HEK293 (cell line): ENCODE measurements at regions not wholly inside any gene's neighbourhood (a gene's known extent, or its start where the extent isn't known, plus 50 kb on each side); places are given as distances from the start of the nearest gene placed in this dataset.

Experiments
- CTCF ChIA-PET: fragments of 350-600 bp; formaldehyde crosslinking; extraction: SDS; loops from one replicate; lab custom pipeline; 2021; ENCODE audit warnings: antibody characterized with exemption; lab: Yijun Ruan, JAX
- POLR2A ChIA-PET: fragments of 300-600 bp; formaldehyde crosslinking; extraction: SDS; loops from one replicate; lab custom pipeline; 2020; ENCODE audit warnings: antibody characterized with exemption, inconsistent platforms; lab: Yijun Ruan, JAX
- H3K27ac ChIP-seq: fragments of 200-500 bp; sonication (Bioruptor generic); 2 replicates; pipeline ENCODE4 v1.5.1; 2014; ENCODE audit warnings: low read depth, low read length, control low read depth, inconsistent platforms; ENCODE audit errors: extremely low read depth
- H3K36me3 ChIP-seq, 2 experiments: fragments of 200-500 bp in 1 of 2; sonication (Bioruptor generic) in 1 of 2; 1 replicate in 1 of 2; 2 replicates in 1 of 2; pipeline ENCODE4 v1.5.1; 2014 to 2017; ENCODE audit warnings: inconsistent platforms in 2 of 2, low read length in 2 of 2; ENCODE audit not compliant: control insufficient read depth in 2 of 2, insufficient read depth in 1 of 2
- H3K4me1 ChIP-seq: fragments of 200-500 bp; sonication (Bioruptor generic); 2 replicates; pipeline ENCODE4 v1.5.1; 2014; ENCODE audit warnings: mild to moderate bottlenecking, low read length, inconsistent platforms; ENCODE audit not compliant: control insufficient read depth, insufficient read depth
- H3K4me3 ChIP-seq: 2 replicates; pipeline ENCODE4 v1.5.1; 2011; ENCODE audit warnings: low read depth, mild to moderate bottlenecking, control low read depth, low read length, moderate library complexity
- H3K9me3 ChIP-seq: fragments of 200-500 bp; sonication (Bioruptor generic); 2 replicates; pipeline ENCODE4 v1.5.1; 2014; ENCODE audit warnings: low read depth, low read length, inconsistent platforms; ENCODE audit not compliant: control insufficient read depth, insufficient read depth
- HOXD13 ChIP-seq: sonication (generic); formaldehyde crosslinking; IDR thresholded peaks from 2 replicates; pipeline ENCODE4 v1.8.0; 2022; ENCODE audit warnings: missing genetic modification reagents, borderline replicate concordance
- KLF16 ChIP-seq: fragments of 450-650 bp; formaldehyde crosslinking; IDR thresholded peaks from 2 replicates; pipeline ENCODE4 v1.5.1; 2017; ENCODE audit warnings: missing biosample characterization, missing genetic modification characterization
- KLF8 ChIP-seq: fragments of 450-650 bp; formaldehyde crosslinking; IDR thresholded peaks from 2 replicates; pipeline ENCODE4 v1.5.1; 2016; ENCODE audit warnings: missing biosample characterization, missing genetic modification characterization
- SP7 ChIP-seq: fragments of 450-650 bp; formaldehyde crosslinking; IDR thresholded peaks from 2 replicates; pipeline ENCODE4 v1.5.1; 2016; ENCODE audit warnings: missing biosample characterization, missing genetic modification characterization
- TRIM28 ChIP-seq: IDR thresholded peaks from 2 replicates; pipeline ENCODE4 v1.6.1; 2011; ENCODE audit warnings: low read length, control low read depth, borderline replicate concordance
- YY1 ChIP-seq: fragments of 450-650 bp; formaldehyde crosslinking; IDR thresholded peaks from 2 replicates; pipeline ENCODE4 v1.5.1; 2018; ENCODE audit warnings: missing biosample characterization, missing genetic modification characterization
- ZBTB8A ChIP-seq: fragments of 450-650 bp; formaldehyde crosslinking; IDR thresholded peaks from 2 replicates; pipeline ENCODE4 v1.5.1; 2016; ENCODE audit warnings: missing biosample characterization, missing genetic modification characterization
- ZNF239 ChIP-seq: fragments of 450-650 bp; formaldehyde crosslinking; IDR thresholded peaks from 2 replicates; pipeline ENCODE4 v1.5.1; 2016; ENCODE audit warnings: missing biosample characterization, missing genetic modification characterization
- ZNF302 ChIP-seq: fragments of 450-650 bp; formaldehyde crosslinking; IDR thresholded peaks from 2 replicates; pipeline ENCODE4 v1.5.1; 2016; ENCODE audit warnings: missing biosample characterization, missing genetic modification characterization, low read depth
- ZNF37A ChIP-seq: fragments of 450-650 bp; IDR thresholded peaks from 2 replicates; pipeline ENCODE4 v1.5.1; 2018; ENCODE audit warnings: missing biosample characterization, missing genetic modification characterization
- ZNF521 ChIP-seq: fragments of 450-650 bp; formaldehyde crosslinking; IDR thresholded peaks from 2 replicates; pipeline ENCODE4 v1.5.1; 2017; ENCODE audit warnings: missing biosample characterization, mild to moderate bottlenecking, missing genetic modification characterization
- ZNF549 ChIP-seq: fragments of 450-650 bp; IDR thresholded peaks from 2 replicates; pipeline ENCODE4 v1.5.1; 2018; ENCODE audit warnings: missing biosample characterization, missing genetic modification characterization, mild to moderate bottlenecking, inconsistent platforms, moderate library complexity
- ZNF621 ChIP-seq: fragments of 450-650 bp; formaldehyde crosslinking; IDR thresholded peaks from 2 replicates; pipeline ENCODE4 v1.5.1; 2017; ENCODE audit warnings: missing biosample characterization, missing genetic modification characterization
- ZNF629 ChIP-seq: fragments of 450-650 bp; formaldehyde crosslinking; IDR thresholded peaks from 2 replicates; pipeline ENCODE4 v1.5.1; 2017; ENCODE audit warnings: missing biosample characterization, missing genetic modification characterization
- ZNF76 ChIP-seq: fragments of 450-650 bp; formaldehyde crosslinking; IDR thresholded peaks from 2 replicates; pipeline ENCODE4; 2016; ENCODE audit warnings: low read depth, missing biosample characterization, missing genetic modification characterization, borderline replicate concordance
- ZNF776 ChIP-seq: fragments of 450-650 bp; formaldehyde crosslinking; IDR thresholded peaks from 2 replicates; pipeline ENCODE4 v1.5.0; 2017; ENCODE audit warnings: missing biosample characterization, missing genetic modification characterization, borderline replicate concordance
- ZNF792 ChIP-seq: fragments of 450-650 bp; formaldehyde crosslinking; IDR thresholded peaks from 2 replicates; pipeline ENCODE4 v1.5.1; 2016; ENCODE audit warnings: missing biosample characterization, missing genetic modification characterization
- ZNF830 ChIP-seq: fragments of 450-650 bp; IDR thresholded peaks from 2 replicates; pipeline ENCODE4 v1.5.0; 2018; ENCODE audit warnings: missing biosample characterization, missing genetic modification characterization, low read depth, mild to moderate bottlenecking, moderate library complexity
- ZSCAN30 ChIP-seq: fragments of 450-650 bp; IDR thresholded peaks from 2 replicates; pipeline ENCODE4 v1.5.1; 2018; ENCODE audit warnings: missing biosample characterization, mild to moderate bottlenecking, missing genetic modification characterization, moderate library complexity
- TF ChIP-seq, protein P1 (sequence below): fragments of 450-650 bp; formaldehyde crosslinking; IDR thresholded peaks from 2 replicates; pipeline ENCODE4 v1.5.1; 2016; ENCODE audit warnings: missing biosample characterization, missing genetic modification characterization
- TF ChIP-seq, protein P2 (sequence below): fragments of 450-650 bp; formaldehyde crosslinking; IDR thresholded peaks from 2 replicates; pipeline ENCODE4 v1.5.1; 2016; ENCODE audit warnings: missing biosample characterization, missing genetic modification characterization, borderline replicate concordance
- TF ChIP-seq, protein P3 (sequence below): fragments of 450-650 bp; formaldehyde crosslinking; IDR thresholded peaks from 2 replicates; pipeline ENCODE4 v1.5.1; 2016; ENCODE audit warnings: missing biosample characterization, missing genetic modification characterization
- TF ChIP-seq, protein P4 (sequence below): fragments of 450-650 bp; formaldehyde crosslinking; IDR thresholded peaks from 2 replicates; pipeline ENCODE4 v1.5.1; 2016; ENCODE audit warnings: missing biosample characterization, missing genetic modification characterization
- TF ChIP-seq, protein P5 (sequence below): fragments of 450-650 bp; formaldehyde crosslinking; IDR thresholded peaks from 2 replicates; pipeline ENCODE4 v1.5.1; 2016; ENCODE audit warnings: missing biosample characterization, missing genetic modification characterization

DNA sequence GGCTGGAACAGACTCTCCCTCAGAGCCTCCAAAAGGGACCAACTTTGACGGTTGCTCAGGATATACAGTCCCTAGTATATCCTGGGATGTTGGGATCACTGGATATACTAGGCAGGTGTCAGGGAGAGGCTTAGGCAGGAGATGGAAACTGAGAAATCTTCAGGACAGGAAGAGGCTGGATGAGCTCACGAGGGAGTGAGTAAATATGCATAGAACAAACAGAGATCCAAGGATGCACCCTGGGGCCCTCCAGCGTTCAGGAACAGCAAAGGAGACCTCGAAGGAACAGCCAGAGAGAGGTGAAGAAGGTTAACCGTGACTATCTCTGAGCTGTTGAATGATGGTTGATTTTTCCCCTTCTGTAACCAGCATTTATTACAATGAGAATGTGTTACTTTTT, 191.3 kb downstream of the BMP7 start (continued):
- TF ChIP-seq KLF8 (tag by site-specific recombination) (no peak), ZNF76 (no peak), ZNF239 (no peak), ZNF549 (tag by site-specific recombination) (no peak), HOXD13 (CRISPR knock-in tag) (no peak), KLF16 (tag by site-specific recombination) (no peak), YY1 (tag by site-specific recombination) (no peak)
- TF ChIP-seq, protein P1, sequence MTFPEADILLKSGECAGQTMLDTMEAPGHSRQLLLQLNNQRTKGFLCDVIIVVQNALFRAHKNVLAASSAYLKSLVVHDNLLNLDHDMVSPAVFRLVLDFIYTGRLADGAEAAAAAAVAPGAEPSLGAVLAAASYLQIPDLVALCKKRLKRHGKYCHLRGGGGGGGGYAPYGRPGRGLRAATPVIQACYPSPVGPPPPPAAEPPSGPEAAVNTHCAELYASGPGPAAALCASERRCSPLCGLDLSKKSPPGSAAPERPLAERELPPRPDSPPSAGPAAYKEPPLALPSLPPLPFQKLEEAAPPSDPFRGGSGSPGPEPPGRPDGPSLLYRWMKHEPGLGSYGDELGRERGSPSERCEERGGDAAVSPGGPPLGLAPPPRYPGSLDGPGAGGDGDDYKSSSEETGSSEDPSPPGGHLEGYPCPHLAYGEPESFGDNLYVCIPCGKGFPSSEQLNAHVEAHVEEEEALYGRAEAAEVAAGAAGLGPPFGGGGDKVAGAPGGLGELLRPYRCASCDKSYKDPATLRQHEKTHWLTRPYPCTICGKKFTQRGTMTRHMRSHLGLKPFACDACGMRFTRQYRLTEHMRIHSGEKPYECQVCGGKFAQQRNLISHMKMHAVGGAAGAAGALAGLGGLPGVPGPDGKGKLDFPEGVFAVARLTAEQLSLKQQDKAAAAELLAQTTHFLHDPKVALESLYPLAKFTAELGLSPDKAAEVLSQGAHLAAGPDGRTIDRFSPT, result no peak

DNA sequence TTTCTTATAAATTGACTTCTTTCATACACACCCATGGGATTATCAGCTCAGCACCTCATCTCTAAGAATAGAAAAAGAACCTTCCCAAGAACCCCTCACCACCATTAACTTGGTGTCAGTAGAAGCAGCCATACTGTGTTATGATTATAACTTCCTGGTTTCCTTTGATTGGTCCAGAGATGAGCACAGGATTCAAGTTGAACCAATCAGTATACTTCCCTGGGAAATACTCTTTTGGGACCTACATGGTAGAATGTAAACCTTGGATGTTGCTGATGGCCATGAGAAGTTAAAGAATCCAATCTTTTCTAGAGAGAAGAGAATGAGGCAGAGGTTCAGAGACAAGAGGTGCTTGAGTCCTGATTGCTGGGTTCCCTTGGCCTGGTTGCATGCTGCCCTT, 190.8 kb downstream of the BMP7 start:
- ChIA-PET POLR2A (no interaction called here), CTCF (interaction anchor here (0.9 kb wide), 1 partner anchor 232 kb away, joined by 4 read pairs; no protein-coding TSS in a partner anchor)
- H3K4me1 ChIP-seq, result no peaks in the 10 kb centered on the region
- no peaks in the 10 kb centered on the region for H3K9me3 ChIP-seq
- H3K36me3 ChIP-seq, result no peaks in the 10 kb centered on the region
- no peak overlapping the region for H3K4me3 ChIP-seq
- H3K27ac ChIP-seq, result no peak overlapping the region
- TF ChIP-seq ZBTB8A (tag by site-specific recombination) (no peak), TRIM28 (no peak), ZNF302 (tag by site-specific recombination) (no peak), ZNF830 (tag by site-specific recombination) (no peak), ZSCAN30 (tag by site-specific recombination) (no peak), ZNF792 (no peak), ZNF629 (tag by site-specific recombination) (no peak)
- TF ChIP-seq, all 188 proteins: peak for 0

DNA sequence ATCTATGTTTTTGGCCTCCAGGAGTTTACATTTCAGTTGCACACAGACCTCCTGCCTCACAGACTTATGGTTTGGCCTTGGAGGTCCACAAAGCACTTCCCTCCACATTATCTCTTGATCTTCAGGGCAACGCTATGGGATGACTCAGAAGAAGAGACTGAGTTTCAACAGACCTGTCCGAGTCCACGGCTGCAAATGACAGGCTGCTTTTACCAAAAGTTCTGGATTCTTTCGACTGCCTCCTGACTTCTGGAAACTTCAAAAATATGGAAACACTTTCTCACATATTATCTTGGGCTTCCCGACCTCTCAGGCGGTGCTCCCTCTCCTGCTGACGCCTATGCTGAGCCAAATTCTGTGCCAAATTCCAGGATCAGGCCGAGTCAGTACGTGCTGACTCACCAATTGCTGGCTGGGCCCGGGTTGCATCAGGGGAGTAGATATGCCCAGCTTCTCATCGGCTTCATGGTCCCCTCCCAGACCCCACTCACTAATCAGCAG, 190.2 kb downstream of the BMP7 start:
- TF ChIP-seq, protein P2, sequence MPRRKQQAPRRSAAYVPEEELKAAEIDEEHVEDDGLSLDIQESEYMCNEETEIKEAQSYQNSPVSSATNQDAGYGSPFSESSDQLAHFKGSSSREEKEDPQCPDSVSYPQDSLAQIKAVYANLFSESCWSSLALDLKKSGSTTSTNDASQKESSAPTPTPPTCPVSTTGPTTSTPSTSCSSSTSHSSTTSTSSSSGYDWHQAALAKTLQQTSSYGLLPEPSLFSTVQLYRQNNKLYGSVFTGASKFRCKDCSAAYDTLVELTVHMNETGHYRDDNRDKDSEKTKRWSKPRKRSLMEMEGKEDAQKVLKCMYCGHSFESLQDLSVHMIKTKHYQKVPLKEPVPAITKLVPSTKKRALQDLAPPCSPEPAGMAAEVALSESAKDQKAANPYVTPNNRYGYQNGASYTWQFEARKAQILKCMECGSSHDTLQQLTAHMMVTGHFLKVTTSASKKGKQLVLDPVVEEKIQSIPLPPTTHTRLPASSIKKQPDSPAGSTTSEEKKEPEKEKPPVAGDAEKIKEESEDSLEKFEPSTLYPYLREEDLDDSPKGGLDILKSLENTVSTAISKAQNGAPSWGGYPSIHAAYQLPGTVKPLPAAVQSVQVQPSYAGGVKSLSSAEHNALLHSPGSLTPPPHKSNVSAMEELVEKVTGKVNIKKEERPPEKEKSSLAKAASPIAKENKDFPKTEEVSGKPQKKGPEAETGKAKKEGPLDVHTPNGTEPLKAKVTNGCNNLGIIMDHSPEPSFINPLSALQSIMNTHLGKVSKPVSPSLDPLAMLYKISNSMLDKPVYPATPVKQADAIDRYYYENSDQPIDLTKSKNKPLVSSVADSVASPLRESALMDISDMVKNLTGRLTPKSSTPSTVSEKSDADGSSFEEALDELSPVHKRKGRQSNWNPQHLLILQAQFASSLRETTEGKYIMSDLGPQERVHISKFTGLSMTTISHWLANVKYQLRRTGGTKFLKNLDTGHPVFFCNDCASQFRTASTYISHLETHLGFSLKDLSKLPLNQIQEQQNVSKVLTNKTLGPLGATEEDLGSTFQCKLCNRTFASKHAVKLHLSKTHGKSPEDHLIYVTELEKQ (tag by site-specific recombination), result no peak
- TF ChIP-seq, protein P3, sequence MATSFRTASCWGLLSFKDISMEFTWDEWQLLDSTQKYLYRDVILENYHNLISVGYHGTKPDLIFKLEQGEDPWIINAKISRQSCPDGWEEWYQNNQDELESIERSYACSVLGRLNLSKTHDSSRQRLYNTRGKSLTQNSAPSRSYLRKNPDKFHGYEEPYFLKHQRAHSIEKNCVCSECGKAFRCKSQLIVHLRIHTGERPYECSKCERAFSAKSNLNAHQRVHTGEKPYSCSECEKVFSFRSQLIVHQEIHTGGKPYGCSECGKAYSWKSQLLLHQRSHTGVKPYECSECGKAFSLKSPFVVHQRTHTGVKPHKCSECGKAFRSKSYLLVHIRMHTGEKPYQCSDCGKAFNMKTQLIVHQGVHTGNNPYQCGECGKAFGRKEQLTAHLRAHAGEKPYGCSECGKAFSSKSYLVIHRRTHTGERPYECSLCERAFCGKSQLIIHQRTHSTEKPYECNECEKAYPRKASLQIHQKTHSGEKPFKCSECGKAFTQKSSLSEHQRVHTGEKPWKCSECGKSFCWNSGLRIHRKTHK (tag by site-specific recombination), result no peak
- TF ChIP-seq ZNF621 (tag by site-specific recombination) (no peak), ZNF521 (tag by site-specific recombination) (no peak), SP7 (tag by site-specific recombination) (no peak), ZNF37A (tag by site-specific recombination) (no peak), ZNF776 (no peak)
- TF ChIP-seq, protein P4, sequence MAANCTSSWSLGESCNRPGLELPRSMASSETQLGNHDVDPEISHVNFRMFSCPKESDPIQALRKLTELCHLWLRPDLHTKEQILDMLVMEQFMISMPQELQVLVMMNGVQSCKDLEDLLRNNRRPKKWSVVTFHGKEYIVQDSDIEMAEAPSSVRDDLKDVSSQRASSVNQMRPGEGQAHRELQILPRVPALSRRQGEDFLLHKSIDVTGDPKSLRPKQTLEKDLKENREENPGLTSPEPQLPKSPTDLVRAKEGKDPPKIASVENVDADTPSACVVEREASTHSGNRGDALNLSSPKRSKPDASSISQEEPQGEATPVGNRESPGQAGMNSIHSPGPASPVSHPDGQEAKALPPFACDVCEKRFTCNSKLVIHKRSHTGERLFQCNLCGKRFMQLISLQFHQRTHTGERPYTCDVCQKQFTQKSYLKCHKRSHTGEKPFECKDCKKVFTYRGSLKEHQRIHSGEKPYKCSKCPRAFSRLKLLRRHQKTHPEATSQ (tag by site-specific recombination), result no peak
- TF ChIP-seq, protein P5, sequence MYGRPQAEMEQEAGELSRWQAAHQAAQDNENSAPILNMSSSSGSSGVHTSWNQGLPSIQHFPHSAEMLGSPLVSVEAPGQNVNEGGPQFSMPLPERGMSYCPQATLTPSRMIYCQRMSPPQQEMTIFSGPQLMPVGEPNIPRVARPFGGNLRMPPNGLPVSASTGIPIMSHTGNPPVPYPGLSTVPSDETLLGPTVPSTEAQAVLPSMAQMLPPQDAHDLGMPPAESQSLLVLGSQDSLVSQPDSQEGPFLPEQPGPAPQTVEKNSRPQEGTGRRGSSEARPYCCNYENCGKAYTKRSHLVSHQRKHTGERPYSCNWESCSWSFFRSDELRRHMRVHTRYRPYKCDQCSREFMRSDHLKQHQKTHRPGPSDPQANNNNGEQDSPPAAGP (tag by site-specific recombination), result no peak
- Histone ChIP-seq H3K4me1 (no peaks in the 10 kb centered on the region), H3K4me3 (no peak overlapping the region), H3K27ac (no peak overlapping the region), H3K9me3 (no peaks in the 10 kb centered on the region), H3K36me3 (no peaks in the 10 kb centered on the region)
- POLR2A ChIA-PET, result no interaction called here
- CTCF ChIA-PET, result interaction anchor here (0.7 to 0.9 kb wide), 2 partner anchors 16 to 233 kb away, joined by 3 to 4 read pairs; no protein-coding TSS in a partner anchor
